GM21786 (cell line): ENCODE measurements at regions not wholly inside any gene's neighbourhood (a gene's known extent, or its start where the extent isn't known, plus 50 kb on each side); places are given as distances from the start of the nearest gene placed in this dataset.
"Not testable (repeated sequence)": the region's sequence is repeated elsewhere in the genome, so short reads cannot be mapped to it uniquely, and the experiment has no call there.

Source experiments
- ATAC-seq: cut with Tn5 transposase; IDR thresholded peaks from one replicate; pipeline ENCODE4 v1.9.1; 2021; ENCODE audit not compliant: unreplicated experiment

GRCh38 chr3:101995371-101996046 is 146.2 kb downstream of the NFKBIZ start:
- ATAC-seq, result no peak

DNA sequence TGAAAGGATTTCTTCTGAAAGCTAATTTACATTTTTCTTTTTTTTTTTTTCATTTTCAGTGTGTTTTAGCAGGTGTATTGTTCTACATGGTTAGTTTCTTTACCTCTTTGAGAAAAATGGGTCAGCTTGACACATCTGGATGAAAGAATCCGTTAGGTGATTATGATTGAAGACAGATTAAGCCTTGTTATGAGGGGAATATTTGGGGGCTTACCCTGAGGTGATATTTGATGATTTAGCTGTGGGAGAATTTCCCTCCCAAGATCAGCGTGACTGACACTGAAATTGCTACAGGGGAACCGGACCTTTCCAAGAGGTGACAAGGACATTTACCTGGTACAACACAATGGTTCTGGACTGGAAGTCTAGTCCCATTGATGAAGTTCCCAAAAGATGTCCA is 147.5 kb downstream of the NFKBIZ start:
- ATAC-seq, result peak; percentile 44

DNA sequence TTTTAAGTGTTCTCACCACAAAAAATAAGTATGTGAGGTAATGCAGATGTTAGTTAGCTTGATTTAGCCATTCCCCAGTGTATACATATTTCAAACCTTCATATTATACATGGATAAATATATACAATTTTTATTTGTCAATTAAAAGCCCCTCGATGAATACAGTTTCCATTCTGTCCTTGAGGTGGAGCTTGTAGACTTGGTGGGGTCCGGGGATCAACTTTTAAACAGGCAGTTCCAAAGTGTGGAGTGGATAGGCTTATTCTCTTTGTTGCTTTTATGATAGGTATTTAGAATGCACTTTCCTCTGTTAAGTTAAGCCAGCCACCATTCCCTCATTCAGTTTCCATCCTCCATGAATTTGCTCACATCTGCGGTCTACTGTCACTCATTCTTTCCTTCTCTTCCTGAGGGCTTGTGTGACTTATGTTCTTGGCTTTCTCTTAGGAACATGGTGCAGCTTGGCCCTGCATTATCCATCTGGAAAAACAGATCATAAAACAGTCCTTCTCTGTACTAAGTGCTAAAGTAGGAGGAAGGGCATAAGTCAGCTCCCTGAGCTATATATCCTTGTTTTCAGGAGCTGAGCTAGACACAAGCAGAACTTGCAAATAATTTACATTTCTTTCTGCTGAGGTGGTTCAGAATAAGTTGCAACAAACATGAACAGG is 149.1 kb downstream of the NFKBIZ start:
- ATAC-seq, result no peak

DNA sequence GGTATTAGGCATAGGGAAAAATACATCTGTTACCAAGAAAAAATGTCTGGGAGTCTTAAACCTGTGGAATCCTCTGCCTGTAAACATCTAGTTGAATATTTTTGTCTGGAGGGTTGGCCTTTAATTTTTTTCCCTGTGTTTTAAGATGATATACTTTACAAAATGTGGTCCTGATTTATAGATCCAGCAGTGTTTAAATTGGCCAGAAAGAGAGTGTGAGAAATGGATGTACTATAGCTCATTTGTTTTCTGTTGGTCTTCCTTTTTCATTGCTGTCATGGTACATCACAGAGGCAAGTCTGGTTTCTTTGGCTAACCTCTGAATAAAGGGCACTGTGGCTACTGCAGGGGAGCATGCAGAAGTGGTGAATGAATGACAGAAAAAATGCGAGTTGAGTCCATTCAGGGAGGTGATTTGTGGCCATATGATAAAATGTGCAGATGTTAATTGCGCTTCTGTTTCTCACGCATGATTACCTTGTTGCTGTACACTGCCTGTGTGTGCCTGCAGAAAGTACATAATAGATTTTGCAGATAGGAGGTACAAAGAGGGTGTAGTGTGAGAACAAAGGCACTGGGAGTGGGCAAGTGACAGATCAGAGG is 150.0 kb downstream of the NFKBIZ start:
- no peak for ATAC-seq

DNA sequence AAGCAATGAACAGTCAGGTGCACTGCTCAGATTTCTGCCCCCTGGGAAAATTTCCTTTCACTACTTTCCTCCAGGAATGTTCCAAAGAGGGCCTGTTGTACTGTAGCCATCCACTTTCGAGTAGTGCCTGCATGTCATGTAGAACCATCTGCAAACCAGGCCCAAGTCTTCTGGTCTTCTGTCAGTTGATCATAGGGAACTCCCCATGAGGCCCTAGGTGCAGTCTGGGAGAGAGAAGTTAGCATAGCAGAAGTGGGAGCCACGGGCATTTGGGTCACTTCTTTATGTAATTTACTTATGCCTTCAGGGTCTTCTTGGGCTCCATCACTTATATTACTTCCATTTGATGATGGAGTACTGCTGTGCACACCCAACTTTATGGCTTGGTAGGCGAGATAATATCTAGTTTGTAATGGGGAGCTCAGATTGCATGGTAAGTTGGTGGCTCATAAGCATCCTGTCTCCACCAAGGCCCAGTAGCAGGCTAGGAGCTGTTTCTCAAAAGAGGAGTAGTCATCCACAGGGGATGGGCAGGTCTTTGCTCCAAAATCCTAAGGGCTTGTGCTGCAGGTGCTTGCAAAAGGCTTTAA is 151.4 kb downstream of the NFKBIZ start:
- no peak for ATAC-seq

- ATAC-seq, result no peak
These were observed 152.7 kb downstream of the NFKBIZ start for GRCh38 chr3:102002056-102002455.

DNA sequence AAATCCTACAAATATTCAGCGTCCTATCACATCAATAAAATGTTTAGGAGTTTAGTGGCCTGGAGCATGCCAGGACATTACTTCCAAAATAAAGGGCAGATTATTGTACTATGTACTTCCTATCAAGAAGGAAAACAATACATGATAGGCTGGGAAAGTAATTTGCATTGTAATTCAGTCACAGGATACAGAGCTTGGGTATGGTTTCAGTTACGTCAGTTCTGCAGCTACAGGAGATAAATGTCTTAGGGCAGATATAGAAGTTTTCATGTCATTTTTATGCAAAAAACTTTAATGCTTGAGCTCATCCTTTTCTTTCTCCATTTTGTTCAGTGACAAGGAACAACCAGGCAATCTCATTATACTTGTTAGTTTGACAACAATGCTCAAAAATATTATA is 155.2 kb downstream of the NFKBIZ start:
- no peak for ATAC-seq

- no peak for ATAC-seq
These were observed 156.2 kb downstream of the NFKBIZ start for GRCh38 chr3:102005551-102005950.

- no peak for ATAC-seq
These were observed 157.6 kb downstream of the NFKBIZ start for GRCh38 chr3:102006812-102007485.

DNA sequence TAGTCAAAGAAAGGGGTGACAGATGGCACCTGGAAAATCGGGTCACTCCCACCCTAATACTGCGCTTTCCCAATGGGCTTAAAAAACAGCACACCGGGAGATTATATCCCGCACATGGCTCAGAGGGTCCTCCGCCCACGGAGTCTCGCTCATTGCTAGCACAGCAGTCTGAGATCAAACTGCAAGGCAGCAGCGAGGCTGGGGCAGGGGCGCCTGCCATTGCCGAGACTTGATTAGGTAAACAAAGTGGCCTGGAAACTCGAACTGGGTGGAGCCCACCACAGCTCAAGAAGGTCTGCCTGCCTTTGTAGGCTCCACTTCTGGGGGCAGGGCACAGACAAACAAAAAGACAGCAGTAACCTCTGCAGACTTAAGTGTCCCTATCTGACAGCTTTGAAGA is 159.1 kb downstream of the NFKBIZ start:
- not testable (repeated sequence) for ATAC-seq

GRCh38 chr3:102016417-102016816 is 167.1 kb downstream of the NFKBIZ start:
- ATAC-seq, result no peak

- peak; percentile 71 for ATAC-seq
These were observed 168.5 kb downstream of the NFKBIZ start for GRCh38 chr3:102017784-102018183.

- ATAC-seq, result no peak
These were observed 169.2 kb downstream of the NFKBIZ start for GRCh38 chr3:102018551-102018950.

- no peak for ATAC-seq
These were observed 171.4 kb downstream of the NFKBIZ start for GRCh38 chr3:102020735-102021134.

GRCh38 chr3:102024270-102024904 is 175.1 kb downstream of the NFKBIZ start:
- no peak for ATAC-seq

DNA sequence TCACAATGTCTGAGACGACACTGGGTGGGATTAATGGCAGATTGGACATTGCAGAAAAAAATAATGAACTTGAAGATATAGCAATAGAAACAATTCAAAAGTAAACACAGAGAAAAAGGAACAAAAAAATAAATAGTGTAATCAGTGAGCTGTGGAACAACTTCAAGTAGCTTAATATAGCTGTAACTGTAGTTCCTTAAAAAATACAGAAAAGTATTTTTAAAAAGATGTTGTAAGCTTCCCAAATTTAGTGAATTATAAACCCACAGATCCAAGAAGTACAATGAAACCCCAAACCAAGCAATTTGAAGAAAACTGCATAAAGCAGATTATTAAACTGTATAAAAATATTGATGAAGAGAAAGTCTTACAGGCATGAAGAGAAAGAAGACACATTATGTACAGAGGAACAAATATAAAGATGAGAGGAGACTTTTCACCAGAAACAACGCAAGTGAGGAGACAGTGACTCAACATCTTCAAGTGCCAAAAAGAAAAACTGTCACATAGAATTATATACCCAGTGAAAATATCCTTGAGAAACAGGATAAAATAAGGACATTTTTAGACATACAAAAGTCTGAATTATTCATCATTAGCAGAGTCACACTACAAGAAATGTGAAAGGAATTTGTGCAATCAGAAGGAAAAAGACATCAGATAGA is 176.4 kb downstream of the NFKBIZ start:
- ATAC-seq, result no peak

DNA sequence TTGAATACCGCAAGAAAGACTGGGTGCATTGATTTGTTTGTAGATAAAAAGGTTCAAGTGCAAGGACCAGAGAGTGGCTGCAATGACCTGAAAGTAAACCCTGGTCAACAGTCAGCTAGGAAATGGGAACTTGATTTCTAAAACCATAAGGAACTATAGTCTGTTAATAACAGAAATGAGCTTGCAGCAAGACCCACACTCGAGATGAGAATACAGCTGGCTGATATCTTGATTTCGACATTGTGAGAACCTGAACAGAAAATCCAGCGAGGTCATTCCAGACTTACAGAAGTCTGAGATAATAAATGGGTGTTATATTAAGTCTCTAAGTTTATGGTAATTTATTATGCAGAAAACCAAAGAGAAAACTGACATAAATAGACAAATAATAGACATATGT is 177.3 kb downstream of the NFKBIZ start:
- ATAC-seq, result no peak

DNA sequence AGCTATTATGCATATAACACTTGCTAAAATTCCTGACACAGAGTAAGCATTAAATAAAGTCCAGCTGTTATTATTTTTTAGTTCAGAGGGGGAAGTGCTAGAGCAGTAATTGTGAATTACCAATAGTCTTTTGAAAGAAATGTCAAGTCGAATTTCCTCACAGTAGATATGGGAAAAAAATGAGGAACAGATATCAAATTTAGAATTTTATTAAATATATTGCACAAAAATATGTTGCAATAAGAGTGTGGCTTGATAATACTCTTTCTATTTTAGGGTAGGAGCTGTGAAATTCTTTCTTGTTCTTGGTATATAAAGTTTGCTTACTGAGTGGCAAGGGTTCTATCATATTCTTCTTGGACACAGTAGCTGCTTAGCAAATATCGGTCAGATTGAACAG is 181.3 kb downstream of the NFKBIZ start:
- ATAC-seq, result no peak

DNA sequence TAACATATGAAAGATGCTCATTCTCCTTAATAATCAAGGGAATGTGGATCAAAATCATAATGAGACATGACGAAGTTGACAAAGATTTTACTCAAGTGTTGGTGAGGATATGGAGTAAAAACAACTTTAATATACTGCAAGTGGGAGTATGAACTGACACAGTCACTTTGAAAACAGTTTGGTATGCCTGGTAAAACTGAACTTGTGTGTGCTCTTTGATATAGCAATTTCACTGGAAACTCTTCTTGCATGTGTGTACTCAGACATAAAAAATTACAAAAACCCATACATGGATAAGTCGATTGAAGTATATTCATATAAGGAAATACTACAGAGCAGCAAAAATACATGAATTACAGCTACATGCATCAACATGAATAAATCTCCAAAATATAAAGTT is 182.5 kb downstream of the NFKBIZ start:
- no peak for ATAC-seq
